Keratinocyte (primary cell): ENCODE measurements at regions not wholly inside any gene's neighbourhood (a gene's known extent, or its start where the extent isn't known, plus 50 kb on each side); places are given as distances from the start of the nearest gene placed in this dataset.

Experiments
- EZH2 ChIP-seq: IDR thresholded peaks from one replicate; pipeline ENCODE4 v1.6.1; 2012; ENCODE audit warnings: inconsistent platforms, mild to moderate bottlenecking, low read length, moderate library complexity
- TF ChIP-seq, protein P1 (sequence below), 3 experiments: IDR thresholded peaks in 1 of 3; conservative IDR thresholded peaks in 1 of 3; optimal IDR thresholded peaks in 1 of 3; 2 replicates in 2 of 3; 3 replicates in 1 of 3; pipeline versions ENCODE3 to v1.5.1; 2011; ENCODE audit warnings: low read length in 3 of 3, mild to moderate bottlenecking in 3 of 3, moderate library complexity in 2 of 3, control low read depth in 1 of 3, inconsistent platforms in 1 of 3; ENCODE audit not compliant: insufficient read depth in 2 of 3; ENCODE audit errors: extremely low read depth in 1 of 3

DNA sequence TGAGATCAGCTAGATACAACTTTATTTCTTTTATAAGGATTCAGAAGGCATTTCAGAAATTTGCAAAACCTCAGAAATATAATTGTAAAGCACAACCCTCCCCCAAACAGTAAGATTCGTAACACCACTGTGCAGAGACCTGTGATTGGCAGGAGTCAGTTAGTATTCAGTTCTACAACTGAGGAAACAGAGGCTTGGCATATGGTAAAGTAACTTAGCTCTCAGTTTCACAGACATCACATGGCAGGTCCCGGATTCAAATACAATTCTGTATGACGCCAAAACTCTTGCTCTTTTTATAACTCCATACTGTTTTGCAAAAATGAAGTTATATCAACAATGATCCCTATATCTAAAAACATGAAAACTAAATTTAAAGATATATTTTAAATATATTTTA lies 225.6 kb upstream of the LMCD1 start:
- no peak for TF ChIP-seq EZH2
- TF ChIP-seq, protein P1, sequence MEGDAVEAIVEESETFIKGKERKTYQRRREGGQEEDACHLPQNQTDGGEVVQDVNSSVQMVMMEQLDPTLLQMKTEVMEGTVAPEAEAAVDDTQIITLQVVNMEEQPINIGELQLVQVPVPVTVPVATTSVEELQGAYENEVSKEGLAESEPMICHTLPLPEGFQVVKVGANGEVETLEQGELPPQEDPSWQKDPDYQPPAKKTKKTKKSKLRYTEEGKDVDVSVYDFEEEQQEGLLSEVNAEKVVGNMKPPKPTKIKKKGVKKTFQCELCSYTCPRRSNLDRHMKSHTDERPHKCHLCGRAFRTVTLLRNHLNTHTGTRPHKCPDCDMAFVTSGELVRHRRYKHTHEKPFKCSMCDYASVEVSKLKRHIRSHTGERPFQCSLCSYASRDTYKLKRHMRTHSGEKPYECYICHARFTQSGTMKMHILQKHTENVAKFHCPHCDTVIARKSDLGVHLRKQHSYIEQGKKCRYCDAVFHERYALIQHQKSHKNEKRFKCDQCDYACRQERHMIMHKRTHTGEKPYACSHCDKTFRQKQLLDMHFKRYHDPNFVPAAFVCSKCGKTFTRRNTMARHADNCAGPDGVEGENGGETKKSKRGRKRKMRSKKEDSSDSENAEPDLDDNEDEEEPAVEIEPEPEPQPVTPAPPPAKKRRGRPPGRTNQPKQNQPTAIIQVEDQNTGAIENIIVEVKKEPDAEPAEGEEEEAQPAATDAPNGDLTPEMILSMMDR (optimal IDR thresholded peaks at IDR 0.05 in 1 of 3, IDR thresholded peaks at IDR 0.05 in 1 of 3, conservative IDR thresholded peaks at IDR 0.05 in 1 of 3; ENCODE audit: extremely low read depth in 1 of 3, insufficient read depth in 2 of 3, low read length in 3 of 3), result no peak
